NT2/D1 (cell line): ENCODE measurements at regions not wholly inside any gene's neighbourhood (a gene's known extent, or its start where the extent isn't known, plus 50 kb on each side); places are given as distances from the start of the nearest gene placed in this dataset.

Experiments used
- DNase-seq: peaks from one replicate; pipeline ENCODE4 v3.0.0-alpha.2; 2011; ENCODE audit warnings: low read depth, low spot score
- H3K27me3 ChIP-seq: 2 replicates; pipeline ENCODE4 v1.6.0; 2011; ENCODE audit warnings: mild to moderate bottlenecking; ENCODE audit not compliant: insufficient read length, insufficient read depth
- H3K36me3 ChIP-seq: 2 replicates; pipeline ENCODE4 v1.6.1; 2011; ENCODE audit warnings: mild to moderate bottlenecking, low read length, mixed read lengths; ENCODE audit not compliant: insufficient read depth, insufficient read length
- H3K4me1 ChIP-seq: 2 replicates; pipeline ENCODE4 v1.5.1; 2011; ENCODE audit not compliant: insufficient read depth, insufficient read length
- H3K4me3 ChIP-seq: 2 replicates; pipeline ENCODE4 v1.5.1; 2011; ENCODE audit warnings: low read depth; ENCODE audit not compliant: insufficient read length
- H3K9ac ChIP-seq: 2 replicates; pipeline ENCODE4 v1.6.0; 2011; ENCODE audit warnings: low read depth; ENCODE audit not compliant: insufficient read length
- H3K9me3 ChIP-seq: 2 replicates; pipeline ENCODE4 v1.5.1; 2011; ENCODE audit warnings: mild to moderate bottlenecking, low read length; ENCODE audit not compliant: insufficient read depth
- SUZ12 ChIP-seq: IDR thresholded peaks from 2 replicates; pipeline ENCODE4 v1.6.1; 2011; ENCODE audit not compliant: insufficient read length, insufficient read depth; ENCODE audit errors: extremely low read depth
- YY1 ChIP-seq: IDR thresholded peaks from 2 replicates; pipeline ENCODE4 v1.6.1; 2011; ENCODE audit not compliant: insufficient read length, insufficient read depth
- ZNF274 ChIP-seq: IDR thresholded peaks from 2 replicates; pipeline ENCODE4 v1.6.1; 2011; ENCODE audit warnings: mild to moderate bottlenecking, low read depth, low read length

DNA sequence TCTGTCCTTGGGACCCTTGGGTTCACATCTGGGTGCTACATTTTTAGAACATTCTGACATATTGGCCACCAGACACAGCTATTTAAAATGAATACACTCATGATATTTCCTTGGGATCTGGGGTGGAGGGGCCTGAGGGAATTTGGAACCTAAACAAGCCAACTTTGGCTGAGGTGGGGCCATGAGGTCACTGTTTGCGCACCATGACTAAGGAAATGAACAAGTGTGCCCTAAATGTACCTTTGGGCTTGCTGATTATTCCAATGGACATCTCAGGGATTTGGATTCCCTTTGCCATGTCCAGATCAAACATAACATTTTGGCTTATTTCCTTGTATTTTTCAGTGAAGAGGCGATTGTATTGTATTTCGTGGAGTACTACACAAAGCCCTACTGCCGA is 80.5 kb upstream of the SEC11C start:
- no peak for TF ChIP-seq YY1
- no peak for DNase-seq
- no peaks in the 10 kb centered on the region for H3K27me3 ChIP-seq
- H3K4me3 ChIP-seq = no peak overlapping the region
- no peaks in the 10 kb centered on the region for H3K4me1 ChIP-seq
- no peaks in the 10 kb centered on the region for H3K36me3 ChIP-seq
- H3K9ac ChIP-seq = no peak overlapping the region
- H3K9me3 ChIP-seq = peaks cover 3% of the 10 kb centered on the region; the same call in 1 of the 2 replicates

DNA sequence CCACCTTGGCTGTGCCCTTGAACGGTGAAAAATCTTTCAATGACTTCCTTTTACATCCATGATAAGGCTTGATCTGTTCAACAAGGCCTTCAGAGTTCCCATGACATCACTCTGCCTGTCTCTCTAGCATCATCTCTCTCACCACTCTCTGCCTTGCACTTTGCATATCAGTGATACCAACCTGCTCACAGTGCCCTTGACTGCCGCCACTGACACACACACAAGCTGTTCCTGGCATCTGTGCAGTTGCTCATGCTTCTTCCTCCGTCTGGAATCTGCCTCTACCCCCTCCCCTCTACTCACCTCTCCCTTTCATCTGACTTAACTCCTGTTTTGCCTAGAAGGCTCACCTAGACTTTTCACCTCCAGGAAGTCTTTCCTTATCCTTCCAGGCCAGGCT is 79.1 kb upstream of the SEC11C start:
- H3K9me3 ChIP-seq = peaks cover 3% of the 10 kb centered on the region; the same call in 1 of the 2 replicates
- H3K4me1 ChIP-seq = no peaks in the 10 kb centered on the region
- H3K27me3 ChIP-seq = no peaks in the 10 kb centered on the region
- H3K4me3 ChIP-seq = no peak overlapping the region
- no peak overlapping the region for H3K9ac ChIP-seq
- TF ChIP-seq ZNF274 (no peak), SUZ12 (no peak), YY1 (no peak)
- no peak for DNase-seq
- H3K36me3 ChIP-seq = no peaks in the 10 kb centered on the region

DNA sequence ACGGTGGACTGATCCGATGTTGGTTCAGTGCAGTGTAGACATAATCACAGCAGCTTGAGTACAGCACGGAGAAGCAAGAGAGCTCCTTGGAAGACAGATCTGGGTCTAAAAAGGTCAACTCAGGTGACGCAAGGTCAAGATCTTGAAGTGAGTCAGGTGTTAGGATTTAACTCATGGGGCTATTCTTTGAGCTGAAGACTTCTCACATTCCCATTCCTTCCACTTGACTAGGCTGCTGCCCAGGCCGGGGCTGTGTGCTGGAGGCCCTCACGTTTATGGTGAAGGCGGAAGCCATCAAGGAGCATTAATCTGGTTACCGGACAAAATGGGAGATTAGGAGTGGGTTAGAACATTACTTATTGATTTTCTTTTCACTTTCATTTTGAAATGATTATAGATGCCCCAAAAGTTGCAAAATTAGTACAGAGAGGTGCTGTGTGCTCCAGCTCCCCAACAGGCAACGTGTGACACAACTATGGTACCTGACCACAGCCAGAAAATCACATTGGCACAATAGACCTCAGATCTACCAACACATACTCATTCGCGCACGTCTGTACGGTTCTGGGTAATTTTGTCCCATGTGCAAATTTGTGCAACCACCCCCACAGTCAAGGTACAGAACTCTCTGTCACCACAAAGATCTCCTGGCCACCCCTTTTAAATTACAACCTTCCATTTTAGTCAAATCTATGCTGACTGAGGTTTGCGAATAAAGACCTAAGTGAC is 77.6 kb upstream of the SEC11C start:
- H3K4me1 ChIP-seq = no peaks in the 10 kb centered on the region
- H3K36me3 ChIP-seq = no peaks in the 10 kb centered on the region
- no peaks in the 10 kb centered on the region for H3K27me3 ChIP-seq
- peaks cover 3% of the 10 kb centered on the region; the same call in 1 of the 2 replicates for H3K9me3 ChIP-seq
- H3K4me3 ChIP-seq = no peak overlapping the region
- no peak overlapping the region for H3K9ac ChIP-seq
- TF ChIP-seq YY1 (no peak), ZNF274 (no peak), SUZ12 (no peak)
- no peak for DNase-seq

DNA sequence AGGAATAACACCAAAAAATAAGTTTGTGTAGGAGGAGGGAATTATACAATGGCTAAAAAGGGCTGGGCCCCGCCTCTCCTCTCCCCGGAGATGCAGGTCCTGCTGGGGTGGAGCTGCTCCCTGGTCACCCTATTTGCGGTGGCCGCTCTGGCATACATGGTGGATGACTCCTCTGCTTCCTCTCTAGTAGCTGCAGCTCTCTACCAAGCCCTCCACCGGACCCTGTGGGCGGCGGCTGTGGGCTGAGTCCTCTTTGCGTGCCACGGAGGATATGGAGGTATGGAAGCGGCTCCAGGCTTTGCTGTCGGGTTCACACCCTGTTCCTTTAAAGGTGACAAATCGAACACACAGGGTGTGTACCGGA is 77.1 kb upstream of the SEC11C start:
- H3K9ac ChIP-seq = no peak overlapping the region
- no peak overlapping the region for H3K4me3 ChIP-seq
- no peak for TF ChIP-seq ZNF274
- TF ChIP-seq SUZ12 = no peak
- TF ChIP-seq YY1 = no peak
- no peaks in the 10 kb centered on the region for H3K36me3 ChIP-seq
- no peaks in the 10 kb centered on the region for H3K27me3 ChIP-seq
- no peaks in the 10 kb centered on the region for H3K4me1 ChIP-seq
- H3K9me3 ChIP-seq = peaks cover 3% of the 10 kb centered on the region; the same call in 1 of the 2 replicates
- no peak for DNase-seq

DNA sequence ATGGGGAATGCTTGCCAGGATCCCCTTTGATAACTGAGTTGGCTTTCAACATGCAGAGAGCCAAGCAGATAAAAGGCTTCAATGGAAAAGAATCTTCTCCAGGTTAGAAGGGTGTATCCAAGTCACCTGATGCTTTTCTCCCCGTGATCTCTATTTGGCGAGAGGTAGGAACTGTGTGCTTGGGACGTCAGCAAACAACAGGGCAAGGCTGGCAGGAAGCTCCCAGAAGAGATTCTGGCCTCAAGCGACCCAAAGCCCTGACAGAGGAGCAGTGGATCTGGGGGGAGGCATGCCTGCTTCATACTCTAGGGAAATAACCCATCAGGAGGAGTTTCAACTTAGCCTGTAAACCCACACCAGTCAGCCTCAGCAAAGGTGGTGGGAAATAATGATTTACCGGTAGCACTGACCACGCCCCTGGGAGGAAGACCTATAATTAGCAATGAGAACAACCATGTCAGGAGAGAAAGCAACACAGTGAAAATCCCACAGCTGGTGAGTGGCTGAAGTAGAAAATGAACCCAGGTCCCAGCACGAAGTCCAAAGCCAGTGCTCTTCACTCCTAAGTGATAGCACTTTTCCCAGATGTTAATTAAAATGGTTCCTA is 76.3 kb upstream of the SEC11C start:
- Histone ChIP-seq H3K27me3 (no peaks in the 10 kb centered on the region), H3K4me3 (no peak overlapping the region), H3K36me3 (no peaks in the 10 kb centered on the region), H3K9me3 (peaks cover 3% of the 10 kb centered on the region; the same call in 1 of the 2 replicates), H3K9ac (no peak overlapping the region), H3K4me1 (no peaks in the 10 kb centered on the region)
- no peak for DNase-seq
- no peak for TF ChIP-seq ZNF274
- no peak for TF ChIP-seq YY1
- TF ChIP-seq SUZ12 = no peak

DNA sequence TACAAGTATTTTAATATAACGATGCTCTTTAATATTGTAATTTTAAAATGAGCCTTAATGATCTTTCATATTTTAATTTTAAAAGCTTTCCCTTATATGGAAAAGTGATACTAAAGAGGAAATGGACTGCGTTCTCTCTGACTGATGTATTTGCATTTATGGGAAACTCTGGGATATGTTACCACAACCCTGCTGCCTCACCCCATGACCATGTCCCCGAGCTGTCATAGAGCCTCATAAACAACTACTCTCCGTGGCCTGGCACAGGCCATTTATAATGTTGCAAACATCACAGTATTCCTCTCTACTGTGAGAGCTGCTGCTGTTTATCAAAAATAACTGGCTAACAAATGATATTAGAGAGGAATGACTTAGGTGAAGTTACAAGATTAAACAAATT is 75.8 kb upstream of the SEC11C start:
- no peaks in the 10 kb centered on the region for H3K4me1 ChIP-seq
- no peaks in the 10 kb centered on the region for H3K36me3 ChIP-seq
- peaks cover 3% of the 10 kb centered on the region; the same call in 1 of the 2 replicates for H3K9me3 ChIP-seq
- no peak overlapping the region for H3K4me3 ChIP-seq
- TF ChIP-seq SUZ12 (no peak), YY1 (no peak), ZNF274 (no peak)
- H3K9ac ChIP-seq = no peak overlapping the region
- no peaks in the 10 kb centered on the region for H3K27me3 ChIP-seq
- no peak for DNase-seq

DNA sequence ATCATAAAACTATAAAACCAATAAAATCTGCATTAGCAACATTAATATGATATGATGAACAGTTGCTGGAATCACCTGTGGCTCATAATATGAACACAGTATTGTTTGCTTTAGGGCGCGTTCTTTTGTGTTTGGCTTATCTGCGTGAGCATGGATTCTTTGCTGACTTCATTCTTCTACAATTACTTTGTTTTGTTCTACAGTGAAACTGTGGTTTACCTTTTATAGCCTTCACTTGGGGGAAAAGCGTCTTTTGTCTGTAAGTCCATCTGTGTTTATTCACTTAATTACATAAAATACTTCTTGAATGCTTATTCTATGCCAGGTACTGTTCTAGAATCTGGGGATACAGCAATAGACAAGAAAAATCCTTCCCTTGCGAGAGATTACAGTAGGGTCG is 74.0 kb upstream of the SEC11C start:
- H3K9me3 ChIP-seq = peaks cover 3% of the 10 kb centered on the region; the same call in 1 of the 2 replicates
- H3K27me3 ChIP-seq = no peaks in the 10 kb centered on the region
- H3K36me3 ChIP-seq = no peaks in the 10 kb centered on the region
- TF ChIP-seq YY1 (no peak), ZNF274 (no peak), SUZ12 (no peak)
- H3K4me3 ChIP-seq = no peak overlapping the region
- no peaks in the 10 kb centered on the region for H3K4me1 ChIP-seq
- H3K9ac ChIP-seq = no peak overlapping the region
- DNase-seq = no peak
